ENCODE measurements at regions not wholly inside any gene's neighbourhood (a gene's known extent, or its start where the extent isn't known, plus 50 kb on each side); places are given as distances from the start of the nearest gene placed in this dataset.
"Not testable (repeated sequence)": the region's sequence is repeated elsewhere in the genome, so short reads cannot be mapped to it uniquely, and the experiment has no call there.

DNA sequence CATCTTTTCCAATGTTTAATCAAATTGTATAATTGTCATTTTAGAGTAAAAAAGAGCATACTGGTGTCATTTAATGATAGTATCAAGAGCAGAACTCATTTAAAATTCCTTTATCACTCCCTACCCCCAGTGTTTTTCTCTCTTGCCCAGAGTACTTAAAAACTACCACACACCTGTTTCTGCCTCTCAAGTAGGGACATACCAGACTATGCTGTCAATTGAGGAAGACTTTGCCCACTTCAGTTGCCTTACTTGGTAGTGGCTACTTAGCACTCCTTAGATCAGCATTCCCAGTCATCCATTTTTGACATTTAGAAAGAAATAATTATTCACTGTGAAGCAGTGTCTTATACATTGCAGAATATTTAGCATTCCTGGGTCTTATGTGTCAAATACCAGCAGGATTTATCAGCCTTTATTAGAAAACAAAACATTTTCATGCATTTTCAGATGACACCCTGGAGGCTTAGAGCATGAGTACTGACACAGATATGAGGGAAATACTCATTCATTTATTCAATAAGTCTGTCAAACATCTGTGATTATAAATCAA, 127.5 kb upstream of the RGS1 start:
- Histone ChIP-seq H3K4me1 (ENCODE audit: control insufficient read depth, insufficient read depth, low read length) (no peaks in the 10 kb centered on the region), H3K27me3 (ENCODE audit: control insufficient read depth, insufficient read depth) (no peaks in the 10 kb centered on the region), H3K9me3 (ENCODE audit: control insufficient read depth, low read length) (no peaks in the 10 kb centered on the region), H3K4me3 (ENCODE audit: low read length) (no peak overlapping the region), H3K27ac (ENCODE audit: low read length) (no peak overlapping the region)
- DNase-seq (no peak), ATAC-seq (no peak)
- intact Hi-C loops (cut with DNase I): no loop called here

- 66% methylated on average over 8 of the region's 8 CpGs for WGBS
- no peak for DNase-seq
- no peaks in the 10 kb centered on the region for H3K27me3 ChIP-seq (ENCODE audit: control insufficient read depth, insufficient read depth)
- no peaks in the 10 kb centered on the region for H3K9me3 ChIP-seq (ENCODE audit: control insufficient read depth, low read length)
- no peak for ATAC-seq
- no peaks in the 10 kb centered on the region for H3K4me1 ChIP-seq (ENCODE audit: control insufficient read depth, insufficient read depth, low read length)
- intact Hi-C loops (cut with DNase I): no loop called here
- no peak overlapping the region for H3K4me3 ChIP-seq (ENCODE audit: low read length)
- no peak overlapping the region for H3K27ac ChIP-seq (ENCODE audit: low read length)
Measured at GRCh38 chr1:192453360-192453992, 122.1 kb upstream of the RGS1 start.

- intact Hi-C loops (cut with DNase I): no loop called here
- DNase-seq (no peak), ATAC-seq (no peak)
- Histone ChIP-seq H3K27me3 (ENCODE audit: control insufficient read depth, insufficient read depth) (no peaks in the 10 kb centered on the region), H3K9me3 (ENCODE audit: control insufficient read depth, low read length) (no peaks in the 10 kb centered on the region), H3K4me3 (ENCODE audit: low read length) (no peak overlapping the region), H3K27ac (ENCODE audit: low read length) (no peak overlapping the region), H3K4me1 (ENCODE audit: control insufficient read depth, insufficient read depth, low read length) (no peaks in the 10 kb centered on the region)
Measured at GRCh38 chr1:192459467-192459866, 116.1 kb upstream of the RGS1 start.

GRCh38 chr1:192461684-192462083, 113.9 kb upstream of the RGS1 start:
- 84% methylated on average over 4 of the region's 4 CpGs for WGBS
- Histone ChIP-seq H3K4me1 (ENCODE audit: control insufficient read depth, insufficient read depth, low read length) (no peaks in the 10 kb centered on the region), H3K27ac (ENCODE audit: low read length) (no peak overlapping the region), H3K9me3 (ENCODE audit: control insufficient read depth, low read length) (no peaks in the 10 kb centered on the region), H3K4me3 (ENCODE audit: low read length) (no peak overlapping the region), H3K27me3 (ENCODE audit: control insufficient read depth, insufficient read depth) (no peaks in the 10 kb centered on the region)
- intact Hi-C loops (cut with DNase I): no loop called here
- DNase-seq (no peak), ATAC-seq (no peak)

DNA sequence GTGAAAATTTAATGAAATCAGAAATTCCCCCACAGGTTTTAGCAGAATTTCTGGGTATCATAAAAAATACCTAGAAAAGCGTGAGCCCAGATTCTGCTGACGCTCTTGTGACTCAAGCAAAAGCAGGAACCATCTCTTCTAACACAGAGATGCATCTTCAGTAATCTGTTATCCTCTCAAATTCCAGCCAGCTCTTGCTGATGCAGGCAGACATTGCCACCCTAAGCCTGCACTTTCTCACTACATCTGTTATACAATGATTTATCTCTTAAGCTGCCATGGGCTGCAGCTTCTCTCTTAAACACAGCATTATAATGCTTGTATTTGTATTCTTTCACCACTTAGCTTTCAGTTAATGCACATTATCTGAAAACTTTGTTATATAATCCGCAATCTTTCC, 113.0 kb upstream of the RGS1 start:
- Histone ChIP-seq H3K9me3 (ENCODE audit: control insufficient read depth, low read length) (no peaks in the 10 kb centered on the region), H3K27me3 (ENCODE audit: control insufficient read depth, insufficient read depth) (no peaks in the 10 kb centered on the region), H3K4me3 (ENCODE audit: low read length) (no peak overlapping the region), H3K4me1 (ENCODE audit: control insufficient read depth, insufficient read depth, low read length) (no peaks in the 10 kb centered on the region), H3K27ac (ENCODE audit: low read length) (no peak overlapping the region)
- intact Hi-C loops (cut with DNase I): no loop called here
- no peak for DNase-seq
- 86% methylated on average over 3 of the region's 3 CpGs for WGBS
- no peak for ATAC-seq

GRCh38 chr1:192463661-192464060, 111.9 kb upstream of the RGS1 start:
- H3K27me3 ChIP-seq (ENCODE audit: control insufficient read depth, insufficient read depth): no peaks in the 10 kb centered on the region
- H3K4me3 ChIP-seq (ENCODE audit: low read length): no peak overlapping the region
- no peaks in the 10 kb centered on the region for H3K4me1 ChIP-seq (ENCODE audit: control insufficient read depth, insufficient read depth, low read length)
- ATAC-seq (no peak), DNase-seq (no peak)
- H3K9me3 ChIP-seq (ENCODE audit: control insufficient read depth, low read length): no peaks in the 10 kb centered on the region
- no peak overlapping the region for H3K27ac ChIP-seq (ENCODE audit: low read length)
- 85% methylated on average over 3 of the region's 3 CpGs for WGBS
- intact Hi-C loops (cut with DNase I): no loop called here

DNA sequence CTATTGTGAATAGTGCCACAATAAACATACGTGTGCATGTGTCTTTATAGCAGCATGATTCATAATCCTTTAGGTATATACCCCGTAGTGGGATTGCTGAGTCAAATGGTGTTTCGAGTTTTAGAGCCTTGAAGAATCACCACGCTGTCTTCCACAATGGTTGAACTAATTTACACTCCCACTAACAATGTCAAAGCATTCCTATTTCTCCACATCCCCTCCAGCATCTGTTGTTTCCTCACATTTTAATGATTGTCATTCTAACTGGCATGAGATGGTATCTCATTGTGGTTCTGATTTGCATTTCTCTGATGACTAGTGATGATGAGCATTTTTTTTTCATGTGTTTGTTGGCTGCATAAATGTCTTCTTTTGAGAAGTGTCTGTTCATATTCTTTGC, 110.4 kb upstream of the RGS1 start:
- H3K4me1 ChIP-seq (ENCODE audit: control insufficient read depth, insufficient read depth, low read length): not testable (repeated sequence)

GRCh38 chr1:192474080-192474683, 101.4 kb upstream of the RGS1 start:
- Histone ChIP-seq H3K4me3 (ENCODE audit: low read length) (no peak overlapping the region), H3K4me1 (ENCODE audit: control insufficient read depth, insufficient read depth, low read length) (no peaks in the 10 kb centered on the region), H3K27me3 (ENCODE audit: control insufficient read depth, insufficient read depth) (no peaks in the 10 kb centered on the region), H3K9me3 (ENCODE audit: control insufficient read depth, low read length) (no peaks in the 10 kb centered on the region), H3K27ac (ENCODE audit: low read length) (no peak overlapping the region)
- whole genome bisulfite sequencing: 31% methylated on average over 5 of the region's 5 CpGs
- ATAC-seq (no peak), DNase-seq (no peak)
- intact Hi-C loops (cut with DNase I): loop anchor here (10.0 kb wide), 6 partner anchors 131 to 651 kb away; partner anchors contain the start of gene CDC73 (in 1 of the 4)

More for the DNA sequence above, 110.4 kb upstream of the RGS1 start:
- H3K4me3 ChIP-seq (ENCODE audit: low read length); DNase-seq; intact Hi-C loops (cut with DNase I); H3K27ac ChIP-seq (ENCODE audit: low read length); H3K9me3 ChIP-seq (ENCODE audit: control insufficient read depth, low read length); ATAC-seq; H3K27me3 ChIP-seq (ENCODE audit: control insufficient read depth, insufficient read depth): not testable (repeated sequence)
- 87% methylated on average over 4 of the region's 4 CpGs for WGBS

DNA sequence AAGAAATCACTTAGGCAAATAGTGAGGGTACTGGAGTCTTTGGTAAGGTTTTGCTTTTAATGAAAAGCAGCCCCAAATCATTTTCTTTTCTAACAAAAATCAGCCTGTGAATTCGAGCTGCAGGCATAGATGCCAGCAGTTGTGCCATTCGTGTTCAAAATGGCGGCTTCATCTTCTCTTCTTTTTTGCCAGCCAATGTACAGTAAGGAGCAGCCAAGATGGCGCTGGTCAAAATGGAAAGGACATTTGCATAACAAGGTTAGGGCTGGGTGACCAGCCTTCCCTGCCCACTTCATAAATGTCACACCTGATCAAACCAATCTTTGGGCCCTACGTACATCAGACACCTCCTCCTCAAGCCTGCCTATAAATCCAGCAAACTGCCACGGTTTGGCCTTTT, 100.2 kb upstream of the RGS1 start:
- WGBS: 95% methylated on average over 6 of the region's 6 CpGs
- H3K27ac ChIP-seq (ENCODE audit: low read length): no peak overlapping the region
- H3K4me3 ChIP-seq (ENCODE audit: low read length): no peak overlapping the region
- no peaks in the 10 kb centered on the region for H3K9me3 ChIP-seq (ENCODE audit: control insufficient read depth, low read length)
- H3K4me1 ChIP-seq (ENCODE audit: control insufficient read depth, insufficient read depth, low read length): no peaks in the 10 kb centered on the region
- H3K27me3 ChIP-seq (ENCODE audit: control insufficient read depth, insufficient read depth): no peaks in the 10 kb centered on the region
- DNase-seq: no peak
- intact Hi-C loops (cut with DNase I): loop anchor here (5.0 to 10.0 kb wide), 8 partner anchors 129 to 649 kb away; partner anchors contain the start of gene CDC73 (in 1 of the 4)
- no peak for ATAC-seq

GRCh38 chr1:192475970-192476369, 99.6 kb upstream of the RGS1 start:
- peak overlapping the region; percentile 30 for H3K27ac ChIP-seq (ENCODE audit: low read length)

DNA sequence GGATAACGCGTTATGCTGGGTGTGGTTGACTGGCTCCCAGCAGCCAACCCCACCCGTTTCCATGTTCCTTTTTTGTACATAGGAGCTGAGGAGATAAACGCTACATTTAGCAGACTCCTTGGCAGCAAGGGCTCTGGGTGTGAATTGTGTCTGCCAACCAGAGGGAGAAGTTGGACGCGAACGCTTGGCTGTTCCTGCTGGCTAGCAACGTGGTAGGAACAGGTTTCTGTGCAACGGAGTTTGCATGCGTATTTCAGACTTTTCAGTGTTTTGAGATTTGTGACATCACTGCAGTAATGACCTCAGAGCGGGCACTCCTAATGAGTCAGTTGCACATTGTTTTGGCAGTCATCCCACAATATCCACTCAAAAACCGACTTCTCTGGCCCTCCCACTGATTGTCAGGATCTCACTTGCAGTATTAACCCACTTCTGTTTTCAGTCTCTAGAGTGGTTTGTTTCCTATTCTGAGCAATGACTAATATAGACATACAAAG, 98.7 kb upstream of the RGS1 start:
- peak; percentile 71 to 83 (median 74) for DNase-seq
- 28% methylated on average over 12 of the region's 12 CpGs for WGBS
- peaks cover 2% of the 10 kb centered on the region for H3K9me3 ChIP-seq (ENCODE audit: control insufficient read depth, low read length)
- no peaks in the 10 kb centered on the region for H3K4me1 ChIP-seq (ENCODE audit: control insufficient read depth, insufficient read depth, low read length)
- intact Hi-C loops (cut with DNase I): loop anchor here (5.0 to 10.0 kb wide), 8 partner anchors 128 to 648 kb away; partner anchors contain the start of gene CDC73 (in 1 of the 4)
- no peaks in the 10 kb centered on the region for H3K27me3 ChIP-seq (ENCODE audit: control insufficient read depth, insufficient read depth)
- no peak overlapping the region for H3K4me3 ChIP-seq (ENCODE audit: low read length)
- peak; percentile 89 to 92 for ATAC-seq
- H3K27ac ChIP-seq (ENCODE audit: low read length): peak overlapping the region; percentile 59

More at GRCh38 chr1:192475970-192476369, 99.6 kb upstream of the RGS1 start:
- intact Hi-C loops (cut with DNase I): loop anchor here (5.0 to 10.0 kb wide), 8 partner anchors 129 to 649 kb away; partner anchors contain the start of gene CDC73 (in 1 of the 4)
- Histone ChIP-seq H3K4me3 (ENCODE audit: low read length) (no peak overlapping the region), H3K9me3 (ENCODE audit: control insufficient read depth, low read length) (peaks cover 2% of the 10 kb centered on the region), H3K4me1 (ENCODE audit: control insufficient read depth, insufficient read depth, low read length) (no peaks in the 10 kb centered on the region), H3K27me3 (ENCODE audit: control insufficient read depth, insufficient read depth) (no peaks in the 10 kb centered on the region)
- DNase-seq: no peak
- peak; percentile 61 to 63 for ATAC-seq
- 70% methylated on average over 3 of the region's 3 CpGs for WGBS
